Loucy (cell line): ENCODE measurements at regions not wholly inside any gene's neighbourhood (a gene's known extent, or its start where the extent isn't known, plus 50 kb on each side); places are given as distances from the start of the nearest gene placed in this dataset.
A peak's percentile ranks its signal among the peaks of the same experiment; 100 is the strongest.

Experiments used
- H2AFZ ChIP-seq: fragments of 200-600 bp; sonication (generic); 2 replicates; pipeline ENCODE4 v1.6.0; 2016; ENCODE audit warnings: antibody characterized with exemption, mild to moderate bottlenecking, low read length, moderate library complexity
- H3F3A ChIP-seq: fragments of 200-600 bp; 2 replicates; pipeline ENCODE4 v1.6.0; 2016; ENCODE audit warnings: antibody characterized with exemption, low read depth, mild to moderate bottlenecking
- H3K27me3 ChIP-seq: fragments of 200-600 bp; sonication (generic); 2 replicates; pipeline ENCODE4 v1.6.1; 2014; ENCODE audit warnings: low read length, mild to moderate bottlenecking; ENCODE audit not compliant: insufficient read depth, poor library complexity, severe bottlenecking
- H3K36me3 ChIP-seq: fragments of 200-600 bp; sonication (generic); 2 replicates; pipeline ENCODE4 v1.6.1; 2016; ENCODE audit warnings: low read length; ENCODE audit not compliant: insufficient read depth
- H3K4me1 ChIP-seq: fragments of 200-600 bp; sonication (generic); 2 replicates; pipeline ENCODE4 v1.5.1; 2014; ENCODE audit warnings: low read length, mild to moderate bottlenecking; ENCODE audit not compliant: insufficient read depth, poor library complexity, severe bottlenecking
- H3K4me2 ChIP-seq: fragments of 200-600 bp; sonication (generic); 2 replicates; pipeline ENCODE4 v1.6.0; 2014; ENCODE audit warnings: antibody characterized with exemption, low read length, low read depth, mild to moderate bottlenecking; ENCODE audit not compliant: poor library complexity, severe bottlenecking
- H3K4me3 ChIP-seq: fragments of 200-600 bp; sonication (generic); 2 replicates; pipeline ENCODE4 v1.5.1; 2014; ENCODE audit warnings: low read length, mild to moderate bottlenecking, mixed read lengths; ENCODE audit not compliant: poor library complexity, severe bottlenecking
- H3K79me2 ChIP-seq: fragments of 200-600 bp; sonication (generic); 2 replicates; pipeline ENCODE4 v1.6.1; 2014; ENCODE audit warnings: low read length; ENCODE audit not compliant: insufficient read depth
- H3K9ac ChIP-seq: fragments of 200-600 bp; sonication (generic); 2 replicates; pipeline ENCODE4 v1.6.0; 2014; ENCODE audit warnings: mild to moderate bottlenecking, low read depth, low read length, moderate library complexity; ENCODE audit not compliant: poor library complexity, severe bottlenecking
- H3K9me2 ChIP-seq: fragments of 200-600 bp; sonication (generic); replicated peaks from 2 replicates; pipeline ENCODE4 v1.6.1; 2016; ENCODE audit warnings: low read depth, low read length, mixed read lengths
- H3K9me3 ChIP-seq: fragments of 200-600 bp; sonication (generic); 2 replicates; pipeline ENCODE4 v1.6.1; 2014; ENCODE audit warnings: mild to moderate bottlenecking, antibody characterized with exemption, low read length, low read depth; ENCODE audit not compliant: insufficient read depth
- H4K20me1 ChIP-seq: fragments of 200-600 bp; sonication (generic); 2 replicates; pipeline ENCODE4 v1.6.0; 2014; ENCODE audit warnings: antibody characterized with exemption, low read length, mild to moderate bottlenecking; ENCODE audit not compliant: insufficient read depth, poor library complexity, severe bottlenecking
- CTCF ChIP-seq: fragments of 200-600 bp; sonication (generic); conservative IDR thresholded peaks from 2 replicates; pipeline ENCODE4 v1.5.1; 2014; ENCODE audit warnings: mild to moderate bottlenecking, antibody characterized with exemption, low read length
- EZH2phosphoT487 ChIP-seq: fragments of 200-600 bp; IDR thresholded peaks from 2 replicates; pipeline ENCODE4 v1.6.1; 2018; ENCODE audit warnings: antibody characterized with exemption, mild to moderate bottlenecking, moderate library complexity, borderline replicate concordance

DNA sequence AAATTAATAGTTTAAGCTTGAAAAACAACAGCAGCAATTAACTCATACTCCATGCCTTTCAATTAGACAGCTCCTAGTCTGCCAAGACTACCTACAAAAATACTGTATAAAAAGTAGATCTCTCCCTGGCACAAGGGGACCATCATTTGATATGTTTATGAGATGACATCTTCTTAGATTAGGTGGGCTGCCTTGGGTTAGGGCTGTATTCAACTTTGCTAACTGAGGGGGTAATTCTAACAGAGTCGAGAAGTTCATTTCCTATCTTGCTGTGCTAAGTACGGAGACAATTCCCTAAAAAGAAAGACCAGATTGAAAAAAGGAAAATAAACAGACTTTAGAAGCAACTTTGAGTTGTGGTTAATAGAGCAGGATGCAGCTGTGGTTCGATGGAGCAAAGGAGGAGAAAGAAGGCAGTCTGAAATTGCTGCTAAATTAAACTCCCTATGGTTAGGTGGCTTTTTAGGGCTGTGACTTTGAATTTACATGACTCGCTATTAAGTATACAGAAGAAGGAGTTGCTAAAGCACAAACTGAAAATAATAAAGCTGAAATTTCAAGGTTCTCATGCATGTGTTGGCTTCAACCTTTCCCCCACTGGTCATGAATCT, 75.4 kb downstream of the CDC7 start:
- no peaks in the 10 kb centered on the region for H3K36me3 ChIP-seq
- peak overlapping the region; percentile 28 for H2AFZ ChIP-seq
- no peaks in the 10 kb centered on the region for H3K27me3 ChIP-seq
- no peaks in the 10 kb centered on the region for H3K9me2 ChIP-seq
- H3F3A ChIP-seq: no peaks in the 10 kb centered on the region
- no peaks in the 10 kb centered on the region for H4K20me1 ChIP-seq
- H3K4me3 ChIP-seq: peak overlapping the region; percentile 30
- H3K79me2 ChIP-seq: no peaks in the 10 kb centered on the region
- peaks cover 22% of the 10 kb centered on the region for H3K4me1 ChIP-seq
- TF ChIP-seq CTCF: no peak
- no peak for TF ChIP-seq EZH2phosphoT487
- H3K9me3 ChIP-seq: no peaks in the 10 kb centered on the region
- peak overlapping the region; percentile 67 for H3K4me2 ChIP-seq
- H3K9ac ChIP-seq: no peak overlapping the region

DNA sequence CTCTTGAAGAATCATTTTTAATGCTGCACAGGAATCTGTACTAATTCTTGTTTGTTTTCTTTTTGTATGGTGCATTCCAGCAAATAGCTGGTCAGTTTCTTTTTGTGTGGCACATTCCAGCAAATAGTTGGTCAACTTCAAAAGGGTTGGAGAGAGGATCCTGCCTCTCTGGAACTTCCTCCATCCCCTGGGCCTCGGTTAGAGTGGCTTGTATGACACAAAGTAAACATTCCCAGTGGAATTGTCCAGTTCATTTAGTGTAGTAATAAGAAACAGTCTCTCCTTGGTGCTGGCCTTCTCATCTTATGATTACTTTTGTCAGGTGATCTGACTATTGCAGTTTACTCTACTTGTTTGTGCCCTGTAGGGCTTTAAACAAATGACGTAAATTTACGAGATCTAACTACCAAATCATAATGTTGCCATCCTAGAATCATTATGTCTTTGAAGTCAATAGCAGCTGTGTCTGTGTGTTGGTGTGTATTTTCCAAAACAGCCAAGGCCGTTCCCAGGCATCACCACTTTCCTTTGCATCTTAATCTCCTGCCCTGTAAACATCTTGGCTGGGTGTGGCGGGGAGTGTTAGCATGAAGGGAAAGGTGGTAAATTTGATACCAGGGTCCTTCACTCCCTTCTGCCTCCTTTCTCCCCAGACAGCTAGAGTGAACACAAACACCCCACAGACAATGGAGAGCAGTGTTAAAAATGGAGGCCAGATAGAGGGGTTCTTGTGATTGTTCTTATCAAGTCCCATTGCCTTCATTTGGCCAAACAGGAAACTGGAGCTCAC, 77.9 kb downstream of the CDC7 start:
- Histone ChIP-seq H3K4me1 (peaks cover 31% of the 10 kb centered on the region), H3K27me3 (no peaks in the 10 kb centered on the region), H3K9me2 (no peaks in the 10 kb centered on the region), H3K9ac (no peak overlapping the region), H3K9me3 (no peaks in the 10 kb centered on the region), H4K20me1 (no peaks in the 10 kb centered on the region), H3K4me2 (no peak overlapping the region), H3K4me3 (no peak overlapping the region), H3K79me2 (no peaks in the 10 kb centered on the region), H3F3A (no peaks in the 10 kb centered on the region), H2AFZ (no peak overlapping the region), H3K36me3 (no peaks in the 10 kb centered on the region)
- TF ChIP-seq CTCF (no peak), EZH2phosphoT487 (no peak)

GRCh38 chr1:91579658-91580228, 79.1 kb downstream of the CDC7 start:
- Histone ChIP-seq H3K4me3 (no peak overlapping the region), H3K79me2 (no peaks in the 10 kb centered on the region), H4K20me1 (no peaks in the 10 kb centered on the region), H3K9me2 (no peaks in the 10 kb centered on the region), H3K9me3 (no peaks in the 10 kb centered on the region), H3F3A (no peaks in the 10 kb centered on the region), H3K36me3 (no peaks in the 10 kb centered on the region), H2AFZ (0 out of 2 replicates have a peak overlapping the region, but pooled peaks have one; percentile 0), H3K4me2 (no peak overlapping the region), H3K9ac (no peak overlapping the region), H3K4me1 (peaks cover 43% of the 10 kb centered on the region), H3K27me3 (no peaks in the 10 kb centered on the region)
- no peak for TF ChIP-seq EZH2phosphoT487
- TF ChIP-seq CTCF: no peak
